HG03469 (cell line): ENCODE measurements at regions not wholly inside any gene's neighbourhood (a gene's known extent, or its start where the extent isn't known, plus 50 kb on each side); places are given as distances from the start of the nearest gene placed in this dataset.

Experiments
- ATAC-seq: cut with Tn5 transposase; IDR thresholded peaks from one replicate; pipeline ENCODE4 v1.9.1; 2021; ENCODE audit warnings: mild to moderate bottlenecking, moderate library complexity, moderate number of reproducible peaks; ENCODE audit not compliant: unreplicated experiment

- no peak for ATAC-seq
Measured at GRCh38 chr2:146158072-146158674, 1638.3 kb upstream of the ZEB2 start.

DNA sequence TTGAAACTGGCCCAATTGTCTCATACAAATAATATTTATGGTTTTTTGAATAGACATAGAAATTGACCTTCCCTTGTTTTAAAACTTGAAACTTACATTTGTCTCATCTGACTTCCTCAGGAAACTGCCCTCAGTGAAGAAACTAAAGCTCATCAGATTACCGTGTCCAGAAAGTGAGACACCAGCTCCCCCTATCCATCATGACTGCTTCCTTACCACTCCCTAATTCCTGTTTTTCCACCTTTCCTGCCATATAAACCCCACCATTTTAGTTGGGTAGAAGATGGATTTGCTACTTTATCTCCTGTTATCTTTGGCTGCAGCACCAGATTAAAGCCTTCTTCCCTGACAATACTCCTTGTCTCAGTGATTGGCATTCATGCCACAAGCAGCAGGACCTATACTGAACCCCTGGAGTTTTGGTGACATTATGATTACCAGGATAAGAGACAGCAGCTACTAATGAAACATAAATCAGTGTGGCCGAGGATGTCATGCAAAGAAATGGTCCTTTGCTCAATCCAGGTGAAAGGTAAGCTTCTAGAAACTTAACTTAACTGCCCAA is 1627.6 kb upstream of the ZEB2 start:
- ATAC-seq = no peak

DNA sequence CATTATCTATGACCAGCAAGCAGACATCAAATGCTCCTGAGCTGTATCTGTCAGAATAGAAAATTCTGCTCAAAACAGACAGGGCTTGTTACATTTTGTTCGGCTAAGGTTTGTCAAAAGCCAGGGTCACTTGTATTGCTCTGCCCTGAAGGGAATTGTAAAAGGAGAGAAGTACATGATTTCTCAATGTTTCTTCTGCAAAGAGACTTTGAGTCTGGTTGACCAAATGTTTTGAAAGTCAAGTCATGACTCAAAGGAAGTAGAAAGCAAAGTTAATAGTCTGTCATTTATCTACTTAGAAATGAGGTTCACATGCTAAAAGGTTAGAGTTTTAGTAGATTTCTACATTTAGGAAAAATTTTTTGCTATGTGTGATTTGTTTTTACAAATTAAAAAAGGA is 1624.1 kb upstream of the ZEB2 start:
- no peak for ATAC-seq

GRCh38 chr2:146138820-146139219 is 1618.9 kb upstream of the ZEB2 start:
- ATAC-seq = no peak

DNA sequence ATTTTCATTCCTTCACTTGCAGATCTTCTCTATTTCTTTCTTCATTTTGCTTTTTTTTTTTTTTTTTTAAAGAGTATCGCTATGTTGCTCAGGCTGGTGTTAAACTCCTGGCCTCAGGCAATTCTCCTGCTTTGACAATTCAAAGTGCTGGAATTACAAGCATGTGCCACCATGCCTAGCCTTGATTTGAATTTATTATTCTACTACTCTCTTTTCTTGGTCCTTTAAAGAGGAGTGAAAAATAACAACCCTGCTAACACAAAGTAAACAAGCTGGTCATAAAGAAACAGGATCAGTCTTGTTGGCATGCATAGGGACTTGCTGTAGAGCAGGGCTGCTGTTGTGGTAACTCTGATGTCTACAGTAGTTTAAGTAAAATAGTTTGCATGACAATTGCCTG is 1615.3 kb upstream of the ZEB2 start:
- ATAC-seq = no peak

DNA sequence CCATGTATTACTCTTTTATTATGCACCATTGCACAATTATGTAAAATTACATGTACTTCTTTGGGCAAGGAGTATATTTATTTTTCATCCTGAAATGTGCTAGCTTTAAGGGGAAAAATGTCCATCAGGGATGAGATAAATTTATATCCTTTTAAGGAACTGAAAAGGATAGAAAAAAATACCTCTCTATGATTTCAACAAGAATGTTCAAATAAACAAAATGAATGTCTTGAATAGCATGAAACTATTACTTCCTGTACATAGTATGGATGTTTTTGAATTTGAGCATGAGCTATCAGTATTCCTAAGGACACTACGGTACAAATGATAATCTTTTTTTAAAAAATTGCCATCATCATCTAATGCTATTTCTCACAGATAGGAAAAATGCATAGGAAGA is 1611.9 kb upstream of the ZEB2 start:
- no peak for ATAC-seq

GRCh38 chr2:146131048-146131447 is 1611.1 kb upstream of the ZEB2 start:
- ATAC-seq = no peak

DNA sequence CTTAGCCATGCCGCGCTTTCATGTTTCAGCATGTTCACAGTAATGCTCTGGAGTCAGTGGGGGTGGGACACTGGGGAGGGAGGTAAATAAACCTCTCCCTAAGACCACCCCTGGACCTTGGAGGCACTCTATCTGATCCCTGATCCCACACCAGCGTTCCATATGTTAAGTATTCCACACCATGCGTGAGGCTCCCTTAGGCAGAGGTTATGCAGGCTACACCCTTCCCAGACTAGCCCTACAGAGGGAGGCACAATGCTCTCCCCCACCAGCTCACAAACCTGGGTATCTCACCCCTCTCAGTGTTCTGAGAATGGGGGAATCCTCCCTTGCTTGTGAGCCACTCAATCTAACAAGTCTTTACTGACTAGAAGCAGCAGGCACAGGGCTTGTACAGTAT is 1610.4 kb upstream of the ZEB2 start:
- no peak for ATAC-seq

- ATAC-seq = no peak
Measured at GRCh38 chr2:146129231-146129630, 1609.3 kb upstream of the ZEB2 start.

DNA sequence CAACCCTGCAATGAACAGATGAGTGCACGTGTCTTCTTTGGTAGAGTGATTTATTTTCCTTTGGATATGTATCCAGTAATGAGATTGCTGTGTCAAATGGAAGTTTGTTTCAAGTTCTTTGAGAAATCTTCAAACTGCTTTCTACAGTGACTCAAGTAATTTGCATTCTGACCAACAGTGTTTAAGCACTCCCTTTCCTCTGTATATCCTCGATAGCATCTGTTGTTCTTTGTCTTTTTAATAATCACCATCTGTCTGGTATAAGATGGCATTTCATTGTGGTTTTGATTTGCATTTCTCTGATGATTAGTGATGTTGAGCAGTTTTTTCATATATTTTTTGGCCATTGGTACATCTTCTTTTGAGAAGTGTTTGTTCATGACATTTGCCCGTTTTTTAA is 1608.3 kb upstream of the ZEB2 start:
- no peak for ATAC-seq

DNA sequence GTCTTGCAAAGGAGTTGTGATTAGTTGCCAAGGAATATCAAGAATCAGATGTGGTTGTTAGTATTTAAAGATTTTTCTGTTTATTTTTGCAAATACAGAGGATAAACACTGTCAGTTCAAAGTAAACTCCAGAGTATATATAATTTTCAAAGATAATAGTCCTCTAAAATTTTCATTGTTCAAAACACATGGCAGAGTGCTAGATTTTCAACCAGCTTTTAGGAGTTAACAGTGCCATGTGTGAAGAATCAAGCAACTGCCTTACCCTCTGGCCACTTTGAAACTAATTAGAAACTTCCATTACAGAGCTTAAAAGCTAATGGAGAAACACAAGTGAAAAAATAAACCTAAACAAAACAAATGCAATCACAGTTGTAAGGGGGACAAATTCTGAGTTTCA is 1605.6 kb upstream of the ZEB2 start:
- ATAC-seq = no peak

DNA sequence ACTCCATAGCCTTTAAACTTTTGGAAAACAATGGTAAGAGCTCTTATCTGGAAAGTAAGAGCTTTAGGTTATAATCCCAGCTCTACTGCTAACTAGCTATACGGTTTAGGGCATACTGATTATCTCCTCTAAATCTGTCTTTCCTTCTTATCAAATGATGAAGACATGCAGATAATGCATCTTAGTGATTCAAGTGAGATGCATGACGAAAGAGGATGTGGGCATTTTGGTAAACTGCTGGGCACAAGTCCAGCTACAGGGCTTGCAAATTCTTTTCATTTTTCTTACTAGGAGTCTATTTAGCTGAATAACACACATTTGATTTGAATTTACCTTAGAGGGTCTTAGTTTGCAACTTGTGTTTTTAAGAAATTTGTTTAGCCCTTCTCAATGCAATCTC is 1604.8 kb upstream of the ZEB2 start:
- no peak for ATAC-seq

DNA sequence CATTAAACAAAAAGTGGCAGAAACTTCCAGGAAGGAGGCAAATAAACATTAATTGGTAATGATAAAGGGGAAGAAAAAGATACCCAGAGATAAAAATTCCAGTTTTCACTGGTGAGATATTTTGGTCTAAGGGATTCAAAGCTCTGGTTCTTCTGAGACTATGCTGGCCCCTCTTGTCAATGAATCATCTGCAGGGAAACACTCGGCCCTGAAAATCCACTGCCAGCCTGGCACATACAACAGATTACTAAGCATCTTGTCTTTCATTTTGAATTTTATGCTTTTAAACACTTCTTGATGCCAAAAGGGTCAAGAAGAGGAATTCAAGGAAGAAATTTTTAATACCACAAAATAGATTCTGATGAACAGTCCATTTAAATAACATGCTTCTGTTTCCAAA is 1603.8 kb upstream of the ZEB2 start:
- ATAC-seq = no peak

DNA sequence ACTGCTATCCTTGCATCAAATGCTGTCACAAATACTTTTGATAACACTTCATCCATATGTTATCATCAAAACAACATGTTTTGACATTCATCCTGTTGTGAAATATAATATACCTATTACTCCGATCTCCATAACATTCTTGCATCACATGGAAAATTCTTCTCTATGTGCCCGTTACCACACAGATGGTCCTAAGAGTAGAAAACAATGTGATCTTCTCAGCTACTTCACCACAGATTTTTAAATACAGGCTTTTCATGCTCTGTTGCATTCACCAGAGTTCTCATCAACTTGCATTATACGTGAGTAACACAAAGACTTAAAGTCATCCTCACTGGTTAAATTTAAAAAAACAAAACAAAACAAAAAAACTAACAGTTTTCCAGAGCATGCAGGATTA is 1603.3 kb upstream of the ZEB2 start:
- ATAC-seq = no peak

GRCh38 chr2:146119586-146119985 is 1599.7 kb upstream of the ZEB2 start:
- ATAC-seq = no peak

GRCh38 chr2:146108993-146109392 is 1589.1 kb upstream of the ZEB2 start:
- ATAC-seq = no peak

GRCh38 chr2:146094185-146094584 is 1574.3 kb upstream of the ZEB2 start:
- ATAC-seq = no peak

GRCh38 chr2:146081459-146081858 is 1561.5 kb upstream of the ZEB2 start:
- ATAC-seq = no peak

DNA sequence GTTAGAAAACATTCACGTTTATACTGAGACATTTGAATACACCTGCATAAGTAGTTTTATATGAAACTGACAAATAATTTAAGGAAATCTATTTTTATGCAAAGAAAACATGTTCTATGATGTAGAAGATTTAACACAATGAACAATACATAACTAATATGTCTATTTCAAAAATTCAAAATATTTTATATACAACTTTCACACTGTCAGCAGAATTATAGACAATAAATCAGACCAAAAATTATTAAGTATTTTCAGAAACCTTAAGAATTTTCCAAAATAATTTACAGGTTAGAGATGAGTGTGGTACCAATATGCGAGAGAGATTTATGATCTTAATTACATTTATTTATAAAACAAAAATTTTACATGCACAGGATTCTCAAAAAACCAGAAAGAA is 1561.0 kb upstream of the ZEB2 start:
- ATAC-seq = no peak

DNA sequence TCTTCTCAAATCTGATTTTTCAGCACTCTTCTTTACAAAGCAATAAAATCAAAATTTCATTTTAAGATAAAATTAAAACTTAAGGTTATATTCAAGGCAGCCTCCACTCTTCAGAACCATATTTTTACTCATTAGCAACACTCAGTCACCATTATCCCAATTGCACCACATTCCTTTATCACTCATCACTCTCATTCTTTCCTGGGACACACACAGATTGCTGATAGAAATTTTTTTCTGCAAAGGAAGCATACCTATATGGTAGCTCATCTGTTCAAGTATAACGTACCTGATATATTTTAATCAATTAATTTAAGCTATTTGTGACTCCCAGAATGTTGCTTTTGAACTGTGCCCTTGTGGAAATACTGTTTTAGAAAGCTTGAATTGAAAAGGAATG is 1559.3 kb upstream of the ZEB2 start:
- ATAC-seq = no peak

GRCh38 chr2:146077156-146077555 is 1557.2 kb upstream of the ZEB2 start:
- ATAC-seq = no peak

DNA sequence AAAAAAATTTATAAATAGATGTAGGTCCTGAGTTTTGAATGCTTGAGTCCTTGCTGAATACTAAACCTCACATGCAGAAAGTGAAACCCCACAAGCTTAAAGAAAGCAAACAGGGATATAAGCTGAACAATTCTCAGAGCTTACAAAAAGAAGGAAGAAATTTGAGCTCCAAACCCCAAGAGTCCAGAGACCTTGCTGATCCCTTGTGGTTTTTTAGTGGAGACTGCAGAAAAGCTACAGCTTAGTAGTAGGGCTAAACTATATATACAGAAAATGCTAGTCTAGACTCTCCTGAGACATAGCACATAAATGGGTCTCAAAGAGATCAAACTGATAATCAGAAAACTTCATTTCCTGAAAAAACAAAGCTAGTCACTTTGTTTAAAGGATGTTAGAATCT is 1548.1 kb upstream of the ZEB2 start:
- ATAC-seq = no peak

GRCh38 chr2:146048141-146048540 is 1528.2 kb upstream of the ZEB2 start:
- ATAC-seq = no peak
